WTC11 (cell line): ENCODE measurements at regions not wholly inside any gene's neighbourhood (a gene's known extent, or its start where the extent isn't known, plus 50 kb on each side); places are given as distances from the start of the nearest gene placed in this dataset.

Experiments used
- CBFB ChIP-seq: sonication (generic); formaldehyde crosslinking; IDR thresholded peaks from 2 replicates; pipeline ENCODE4 v1.8.1; 2022; ENCODE audit warnings: mild to moderate bottlenecking, low read depth, missing genetic modification reagents
- CTCF ChIP-seq: fragments of 200-600 bp; IDR thresholded peaks from 2 replicates; pipeline ENCODE4 v1.8.0; 2022; ENCODE audit warnings: antibody characterized with exemption
- ESRRA ChIP-seq: sonication (generic); formaldehyde crosslinking; IDR thresholded peaks from 2 replicates; pipeline ENCODE4 v1.8.1; 2022; ENCODE audit warnings: mild to moderate bottlenecking, missing genetic modification reagents, borderline replicate concordance
- FOXP1 ChIP-seq: sonication (generic); formaldehyde crosslinking; IDR thresholded peaks from 2 replicates; pipeline ENCODE4 v1.8.0; 2022; ENCODE audit warnings: missing genetic modification reagents, mild to moderate bottlenecking, moderate library complexity, borderline replicate concordance
- MAX ChIP-seq: sonication (generic); formaldehyde crosslinking; IDR thresholded peaks from 2 replicates; pipeline ENCODE4 v1.8.0; 2022; ENCODE audit warnings: mild to moderate bottlenecking, missing genetic modification reagents
- NR2C2 ChIP-seq: sonication (generic); formaldehyde crosslinking; IDR thresholded peaks from 2 replicates; pipeline ENCODE4 v1.8.0; 2022; ENCODE audit warnings: mild to moderate bottlenecking, missing genetic modification reagents
- SMAD4 ChIP-seq: sonication (generic); formaldehyde crosslinking; IDR thresholded peaks from 2 replicates; pipeline ENCODE4 v1.8.0; 2022; ENCODE audit warnings: mild to moderate bottlenecking, missing genetic modification reagents
- TCF7 ChIP-seq: sonication (generic); formaldehyde crosslinking; IDR thresholded peaks from 2 replicates; pipeline ENCODE4 v1.8.0; 2022; ENCODE audit warnings: mild to moderate bottlenecking, low read depth, missing genetic modification reagents, moderate library complexity
- USF1 ChIP-seq: sonication (generic); formaldehyde crosslinking; IDR thresholded peaks from 2 replicates; pipeline ENCODE4 v1.8.0; 2022; ENCODE audit warnings: mild to moderate bottlenecking, missing genetic modification reagents

GRCh38 chrX:33277046-33277445 is 65.7 kb upstream of the DMD start:
- no peak for TF ChIP-seq CTCF
- TF ChIP-seq USF1 (CRISPR knock-in tag) = no peak
- no peak for TF ChIP-seq MAX (CRISPR knock-in tag)
- no peak for TF ChIP-seq NR2C2 (CRISPR knock-in tag)
- no peak for TF ChIP-seq CBFB (CRISPR knock-in tag)
- TF ChIP-seq FOXP1 (CRISPR knock-in tag) = no peak
- no peak for TF ChIP-seq SMAD4 (CRISPR knock-in tag)
- TF ChIP-seq ESRRA (CRISPR knock-in tag) = no peak
- no peak for TF ChIP-seq TCF7 (CRISPR knock-in tag)
